MM.1S (cell line): ENCODE measurements at regions not wholly inside any gene's neighbourhood (a gene's known extent, or its start where the extent isn't known, plus 50 kb on each side); places are given as distances from the start of the nearest gene placed in this dataset.

ENCODE experiments used
- DNase-seq: peaks from one replicate; pipeline ENCODE4 v3.0.0-alpha.2; 2015
- H2AFZ ChIP-seq: fragments of 300-600 bp; sonication (generic); 2 replicates; pipeline ENCODE4 v1.6.0; 2016; ENCODE audit warnings: antibody characterized with exemption, low read length
- H3F3A ChIP-seq: fragments of 300-600 bp; sonication (generic); 2 replicates; pipeline ENCODE4 v1.6.1; 2016; ENCODE audit warnings: mild to moderate bottlenecking, antibody characterized with exemption, low read length, moderate library complexity, mixed read lengths; ENCODE audit not compliant: insufficient read depth
- H3K27ac ChIP-seq: fragments of 300-600 bp; sonication (generic); 2 replicates; pipeline ENCODE4 v1.5.1; 2016; ENCODE audit warnings: mild to moderate bottlenecking, low read length
- H3K27me3 ChIP-seq: fragments of 300-600 bp; sonication (generic); replicated peaks from 2 replicates; pipeline ENCODE4 v1.6.0; 2016; ENCODE audit warnings: low read length; ENCODE audit not compliant: insufficient read depth
- H3K36me3 ChIP-seq: fragments of 300-600 bp; sonication (generic); replicated peaks from 2 replicates; pipeline ENCODE4 v1.6.1; 2016; ENCODE audit warnings: mild to moderate bottlenecking, low read length, mixed read lengths; ENCODE audit not compliant: insufficient read depth
- H3K4me1 ChIP-seq: fragments of 300-600 bp; sonication (generic); 2 replicates; pipeline ENCODE4 v1.6.1; 2016; ENCODE audit warnings: low read length, mixed read lengths
- H3K4me2 ChIP-seq: fragments of 300-600 bp; sonication (generic); 2 replicates; pipeline ENCODE4 v1.6.0; 2016; ENCODE audit warnings: low read depth, low read length
- H3K4me3 ChIP-seq: fragments of 300-600 bp; sonication (generic); 2 replicates; pipeline ENCODE4 v1.5.1; 2016; ENCODE audit warnings: low read length, mixed read lengths
- H3K79me2 ChIP-seq: fragments of 300-600 bp; sonication (generic); 2 replicates; pipeline ENCODE4 v1.6.1; 2016; ENCODE audit warnings: mixed run types, low read length, mixed read lengths
- H3K9ac ChIP-seq: fragments of 300-600 bp; sonication (generic); 2 replicates; pipeline ENCODE4 v1.6.1; 2016; ENCODE audit warnings: low read length, mixed read lengths
- H3K9me2 ChIP-seq: fragments of 300-600 bp; sonication (generic); replicated peaks from 2 replicates; pipeline ENCODE4 v1.6.1; 2016; ENCODE audit warnings: mild to moderate bottlenecking, low read length, mixed read lengths; ENCODE audit not compliant: insufficient read depth
- H3K9me3 ChIP-seq: fragments of 300-600 bp; sonication (generic); replicated peaks from 2 replicates; pipeline ENCODE4 v1.6.1; 2016; ENCODE audit warnings: mild to moderate bottlenecking, low read length, mixed read lengths; ENCODE audit not compliant: insufficient read depth
- H4K20me1 ChIP-seq: fragments of 300-600 bp; sonication (generic); 2 replicates; pipeline ENCODE4 v1.6.1; 2016; ENCODE audit warnings: mild to moderate bottlenecking, low read length, moderate library complexity, mixed read lengths; ENCODE audit not compliant: insufficient read depth
- EZH2 ChIP-seq: fragments of 300-600 bp; sonication (generic); optimal IDR thresholded peaks from 2 replicates; pipeline ENCODE3; 2017; ENCODE audit warnings: low read depth, mild to moderate bottlenecking, antibody characterized with exemption, low read length, mixed read lengths
- EZH2phosphoT487 ChIP-seq: fragments of 300-600 bp; sonication (generic); IDR thresholded peaks from 2 replicates; pipeline ENCODE4 v1.6.1; 2018; ENCODE audit warnings: antibody characterized with exemption, low read length
- TF ChIP-seq, protein P1 (sequence below): fragments of 300-600 bp; sonication (generic); IDR thresholded peaks from 2 replicates; pipeline ENCODE4 v1.5.1; 2016; ENCODE audit warnings: antibody characterized with exemption, low read length, mixed read lengths

DNA sequence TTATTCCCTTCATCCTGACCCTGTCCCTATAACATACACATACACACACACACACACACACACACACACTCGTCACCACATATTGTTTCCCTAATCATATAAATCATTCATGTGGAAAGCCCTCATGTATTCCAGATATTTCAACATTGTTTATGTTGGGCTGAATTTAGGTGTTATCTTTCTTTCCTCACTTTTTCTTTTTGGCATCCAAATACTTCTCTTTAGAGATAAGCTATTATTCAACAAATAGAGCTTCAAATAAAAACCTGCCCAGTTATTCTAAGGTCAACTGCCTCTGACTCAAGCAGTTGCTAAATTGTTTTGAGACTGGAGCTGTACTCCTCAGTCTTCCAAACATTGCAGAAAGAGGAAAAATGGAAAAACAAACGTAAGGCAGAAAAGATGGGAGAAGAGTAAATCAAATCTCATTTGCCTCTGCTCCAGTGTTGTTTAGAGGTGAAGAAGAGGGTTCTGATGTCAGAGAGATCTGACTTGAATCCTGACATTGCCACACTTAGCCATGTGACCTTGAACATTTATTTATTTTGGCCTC is 215.7 kb downstream of the GAS1 start:
- H3K4me2 ChIP-seq: no peak overlapping the region
- H3K27me3 ChIP-seq: no peaks in the 10 kb centered on the region
- H3K9me3 ChIP-seq: no peaks in the 10 kb centered on the region
- H3K27ac ChIP-seq: no peak overlapping the region
- H3K4me3 ChIP-seq: no peak overlapping the region
- no peaks in the 10 kb centered on the region for H3K79me2 ChIP-seq
- no peaks in the 10 kb centered on the region for H4K20me1 ChIP-seq
- H3K36me3 ChIP-seq: no peaks in the 10 kb centered on the region
- no peak overlapping the region for H3K9ac ChIP-seq
- TF ChIP-seq, protein P1, sequence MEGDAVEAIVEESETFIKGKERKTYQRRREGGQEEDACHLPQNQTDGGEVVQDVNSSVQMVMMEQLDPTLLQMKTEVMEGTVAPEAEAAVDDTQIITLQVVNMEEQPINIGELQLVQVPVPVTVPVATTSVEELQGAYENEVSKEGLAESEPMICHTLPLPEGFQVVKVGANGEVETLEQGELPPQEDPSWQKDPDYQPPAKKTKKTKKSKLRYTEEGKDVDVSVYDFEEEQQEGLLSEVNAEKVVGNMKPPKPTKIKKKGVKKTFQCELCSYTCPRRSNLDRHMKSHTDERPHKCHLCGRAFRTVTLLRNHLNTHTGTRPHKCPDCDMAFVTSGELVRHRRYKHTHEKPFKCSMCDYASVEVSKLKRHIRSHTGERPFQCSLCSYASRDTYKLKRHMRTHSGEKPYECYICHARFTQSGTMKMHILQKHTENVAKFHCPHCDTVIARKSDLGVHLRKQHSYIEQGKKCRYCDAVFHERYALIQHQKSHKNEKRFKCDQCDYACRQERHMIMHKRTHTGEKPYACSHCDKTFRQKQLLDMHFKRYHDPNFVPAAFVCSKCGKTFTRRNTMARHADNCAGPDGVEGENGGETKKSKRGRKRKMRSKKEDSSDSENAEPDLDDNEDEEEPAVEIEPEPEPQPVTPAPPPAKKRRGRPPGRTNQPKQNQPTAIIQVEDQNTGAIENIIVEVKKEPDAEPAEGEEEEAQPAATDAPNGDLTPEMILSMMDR: no peak
- no peak for TF ChIP-seq EZH2phosphoT487
- TF ChIP-seq EZH2: no peak
- no peaks in the 10 kb centered on the region for H3K4me1 ChIP-seq
- H3K9me2 ChIP-seq: no peaks in the 10 kb centered on the region
- H2AFZ ChIP-seq: no peak overlapping the region
- H3F3A ChIP-seq: no peaks in the 10 kb centered on the region
- DNase-seq: no peak

DNA sequence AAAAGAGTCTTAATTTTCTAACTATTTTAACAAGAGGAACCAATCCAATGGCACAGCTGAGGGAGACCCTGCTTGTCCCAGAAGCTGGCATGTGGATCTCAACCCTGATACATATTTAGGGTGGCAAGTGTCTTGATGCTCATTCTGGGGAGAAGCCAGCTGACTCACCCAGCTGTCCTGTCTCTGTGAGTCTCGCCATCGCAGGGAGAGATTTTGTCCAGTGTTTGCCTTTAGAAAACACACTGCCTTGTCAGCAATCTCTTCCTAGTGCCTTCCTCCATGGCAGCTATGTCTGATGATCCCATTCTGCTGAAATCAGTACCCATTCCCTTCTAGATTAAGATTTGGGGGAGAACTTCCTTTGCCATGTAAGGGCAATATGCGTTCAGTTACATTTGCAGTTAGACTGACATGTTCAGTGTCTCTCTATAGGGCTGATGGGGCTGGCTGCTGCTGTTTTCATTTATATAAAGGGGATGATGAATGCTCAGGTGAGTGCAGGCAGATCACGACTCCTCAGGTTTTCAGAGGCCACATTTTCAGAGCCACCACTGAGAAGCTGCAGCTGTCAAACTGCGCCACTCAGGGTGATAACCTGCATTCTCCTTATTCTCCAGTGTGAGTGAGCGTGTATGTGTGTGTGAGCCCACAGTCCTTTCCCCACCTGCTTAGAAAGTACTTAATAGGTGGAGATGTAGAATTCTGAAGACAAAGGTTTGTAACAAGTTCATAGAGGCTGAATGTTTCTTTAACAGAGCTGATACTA is 217.0 kb downstream of the GAS1 start:
- TF ChIP-seq EZH2 (no peak), EZH2phosphoT487 (no peak)
- TF ChIP-seq, protein P1: no peak
- no peaks in the 10 kb centered on the region for H3F3A ChIP-seq
- H3K36me3 ChIP-seq: no peaks in the 10 kb centered on the region
- no peak overlapping the region for H3K9ac ChIP-seq
- DNase-seq: no peak
- no peak overlapping the region for H2AFZ ChIP-seq
- H3K4me1 ChIP-seq: no peaks in the 10 kb centered on the region
- H3K4me3 ChIP-seq: no peak overlapping the region
- H4K20me1 ChIP-seq: no peaks in the 10 kb centered on the region
- no peaks in the 10 kb centered on the region for H3K27me3 ChIP-seq
- no peaks in the 10 kb centered on the region for H3K79me2 ChIP-seq
- no peaks in the 10 kb centered on the region for H3K9me3 ChIP-seq
- H3K27ac ChIP-seq: no peak overlapping the region
- no peaks in the 10 kb centered on the region for H3K9me2 ChIP-seq
- no peak overlapping the region for H3K4me2 ChIP-seq

DNA sequence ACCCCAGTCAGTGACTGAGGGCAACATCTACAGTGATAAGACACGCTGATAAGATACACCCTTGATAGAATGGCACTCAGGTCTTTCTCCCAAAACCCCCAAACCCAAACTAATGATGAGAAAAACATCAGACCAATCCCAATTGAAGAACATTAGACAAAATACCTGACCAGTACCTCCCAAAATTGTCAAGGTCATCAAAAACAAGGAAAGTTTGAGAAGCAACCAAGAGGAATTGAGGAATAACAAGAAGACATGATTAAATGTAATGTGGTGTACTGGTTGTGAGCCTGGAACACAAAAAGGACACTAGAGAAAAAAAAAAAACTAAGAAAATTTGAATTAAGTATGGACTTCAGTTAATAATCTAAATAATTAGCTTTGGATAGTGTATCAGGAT is 222.8 kb downstream of the GAS1 start:
- Histone ChIP-seq H3K4me3 (no peak overlapping the region), H3K36me3 (no peaks in the 10 kb centered on the region), H3K4me1 (no peaks in the 10 kb centered on the region), H3K4me2 (no peak overlapping the region), H3K27ac (no peak overlapping the region), H3F3A (no peaks in the 10 kb centered on the region), H4K20me1 (no peaks in the 10 kb centered on the region), H3K9me3 (no peaks in the 10 kb centered on the region), H2AFZ (no peak overlapping the region), H3K79me2 (no peaks in the 10 kb centered on the region), H3K9me2 (no peaks in the 10 kb centered on the region), H3K27me3 (no peaks in the 10 kb centered on the region), H3K9ac (no peak overlapping the region)
- DNase-seq: no peak
- TF ChIP-seq EZH2: no peak
- TF ChIP-seq, protein P1: no peak
- TF ChIP-seq EZH2phosphoT487: no peak
